Renal cortical epithelial cell (primary cell): ENCODE measurements at regions not wholly inside any gene's neighbourhood (a gene's known extent, or its start where the extent isn't known, plus 50 kb on each side); places are given as distances from the start of the nearest gene placed in this dataset.
A peak's percentile ranks its signal among the peaks of the same experiment; 100 is the strongest.

Source experiments
- DNase-seq: peaks from one replicate; pipeline ENCODE4 v3.0.0-alpha.2; 2011; ENCODE audit warnings: low read depth

- DNase-seq = peak; percentile 4
Measured at GRCh38 chr20:60242836-60243505, 284.7 kb downstream of the CDH26 start.

DNA sequence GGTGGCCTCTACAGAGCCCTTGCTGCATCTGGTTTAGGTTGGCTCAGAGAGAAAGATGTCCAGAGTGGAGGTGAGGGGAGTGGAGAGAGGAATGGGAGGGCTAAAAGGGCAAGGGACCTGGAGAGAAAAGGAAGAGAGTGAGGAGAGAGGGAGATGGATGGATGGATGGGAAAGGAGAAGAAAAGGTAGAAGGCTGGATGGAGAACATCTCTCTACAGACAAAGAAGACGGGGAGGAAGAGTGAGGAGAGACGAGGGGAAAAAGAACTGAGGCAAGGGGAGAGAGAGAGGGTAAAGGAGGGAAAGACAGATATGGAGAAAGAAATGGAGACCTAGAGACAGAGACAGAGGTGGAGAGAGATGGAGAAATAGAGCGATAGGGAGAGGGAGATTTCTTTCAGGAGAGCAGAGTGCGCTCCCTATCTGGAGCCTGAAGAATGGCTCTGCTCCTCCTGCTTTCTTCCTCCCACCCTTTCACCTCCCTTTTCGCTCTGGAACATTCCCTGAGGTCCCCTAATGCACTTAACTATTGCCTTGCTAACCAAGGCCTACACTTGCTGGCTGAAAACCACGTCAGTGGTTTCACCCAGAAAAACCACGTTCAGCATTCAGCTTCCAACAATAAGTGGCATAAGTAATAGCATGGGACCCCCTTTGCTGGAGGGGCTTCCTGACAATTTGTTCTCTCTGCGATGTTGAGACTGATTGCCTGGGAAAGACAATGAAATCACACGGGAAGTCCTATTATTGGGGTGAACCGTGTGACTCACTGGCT lies 286.3 kb downstream of the CDH26 start:
- no peak for DNase-seq

GRCh38 chr20:60246751-60247150 lies 288.5 kb downstream of the CDH26 start:
- DNase-seq = no peak

DNA sequence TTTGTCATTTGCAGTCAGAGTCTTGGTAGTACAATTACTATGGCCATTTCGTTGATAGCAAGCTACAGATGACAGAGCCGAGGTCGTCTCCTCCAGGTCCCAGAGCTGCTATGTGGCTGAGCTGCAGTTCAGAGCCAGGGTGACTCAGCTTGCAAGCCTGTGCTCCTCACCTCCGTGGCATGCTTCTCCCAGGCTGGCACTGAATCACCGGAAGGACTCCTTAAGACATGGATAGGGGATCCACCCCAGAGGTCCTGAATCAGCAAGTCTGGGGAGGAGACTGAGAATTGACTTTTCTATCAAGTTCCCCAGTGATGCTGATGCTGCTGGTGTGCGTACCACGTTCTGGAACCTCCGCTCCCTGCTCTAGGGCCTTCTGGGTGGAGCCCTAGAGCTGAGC lies 291.2 kb downstream of the CDH26 start:
- peak; percentile 83 for DNase-seq

- DNase-seq = no peak
Measured at GRCh38 chr20:60250251-60250650, 292.0 kb downstream of the CDH26 start.

DNA sequence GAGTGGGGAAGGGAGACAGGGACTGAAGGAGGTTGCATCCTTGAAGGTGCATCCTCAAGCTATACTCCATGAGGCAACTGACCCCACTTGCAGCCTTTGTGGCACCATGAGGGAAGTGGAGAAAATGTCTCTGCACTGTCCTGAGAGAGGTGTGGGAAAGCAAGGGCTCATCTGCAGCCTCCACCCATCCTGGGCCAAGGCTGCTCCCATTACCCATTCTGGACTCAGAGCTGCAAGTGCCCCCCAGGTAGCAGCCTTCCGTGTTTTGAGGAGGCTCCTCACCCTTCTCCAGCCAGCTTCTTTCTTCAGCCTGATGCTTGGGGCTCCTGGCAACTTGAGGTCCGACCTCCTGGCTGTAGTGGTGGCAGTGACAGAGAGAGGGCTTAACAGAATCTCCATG lies 294.6 kb downstream of the CDH26 start:
- DNase-seq = no peak

DNA sequence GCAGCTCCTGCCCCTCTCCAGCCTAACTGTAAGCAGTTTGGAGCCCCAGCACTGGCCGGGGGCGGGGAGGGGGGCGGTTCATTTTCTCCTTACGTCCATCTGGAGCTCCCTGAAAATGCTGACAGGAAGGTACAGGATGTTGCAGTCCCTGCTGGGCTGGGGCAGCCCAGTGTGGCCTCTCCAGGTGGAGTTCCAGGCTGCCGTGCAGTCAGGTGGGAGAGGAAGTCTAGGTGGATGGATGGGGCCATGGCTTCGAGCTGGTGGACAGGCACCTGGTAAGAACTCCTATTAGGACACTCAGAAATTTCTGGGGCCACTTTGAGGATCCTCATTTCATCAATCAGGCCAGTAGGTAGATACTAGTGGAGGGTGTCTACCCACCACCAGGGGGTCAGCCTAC lies 295.2 kb downstream of the CDH26 start:
- DNase-seq = no peak

GRCh38 chr20:60254901-60255411 lies 296.7 kb downstream of the CDH26 start:
- DNase-seq = peak; percentile 43

DNA sequence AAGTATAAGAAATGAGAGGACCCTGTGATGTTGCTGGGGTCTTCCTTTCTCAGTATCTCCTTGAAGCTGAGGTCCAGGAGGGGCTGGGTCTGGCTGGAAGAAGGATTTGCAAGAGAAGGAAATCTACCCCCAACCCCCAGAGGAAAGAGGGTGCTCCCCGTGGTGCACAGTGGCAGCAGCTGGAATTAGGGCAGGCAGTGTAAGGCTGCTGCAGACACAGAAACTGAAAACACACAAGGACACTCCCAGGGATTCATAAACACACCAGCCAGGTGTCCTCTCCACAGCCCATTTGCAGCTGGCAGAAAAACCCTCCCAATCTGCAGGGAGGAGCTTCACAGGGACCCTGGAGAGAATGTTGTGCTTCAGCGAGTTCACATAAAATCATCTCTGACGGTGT lies 297.2 kb downstream of the CDH26 start:
- DNase-seq = no peak

DNA sequence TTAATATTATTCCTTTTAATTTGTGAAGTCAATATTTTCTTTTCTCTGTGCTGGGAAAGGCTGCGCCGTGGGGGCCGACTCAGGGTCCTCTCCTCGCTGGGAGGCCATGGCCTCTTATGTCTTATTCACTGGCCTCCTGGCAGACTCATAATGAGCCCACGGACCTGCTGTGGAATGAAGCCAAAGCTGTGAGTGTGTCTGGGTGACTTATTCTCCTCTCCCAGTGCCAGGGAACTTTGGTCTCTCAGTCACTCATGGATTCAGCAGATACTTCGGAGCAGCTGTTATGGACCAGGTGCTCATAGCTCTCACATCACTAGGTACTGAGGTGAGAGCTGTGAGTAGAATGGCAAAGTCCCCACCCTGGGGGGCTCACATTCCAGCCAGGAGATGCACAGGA lies 297.6 kb downstream of the CDH26 start:
- DNase-seq = peak; percentile 17

DNA sequence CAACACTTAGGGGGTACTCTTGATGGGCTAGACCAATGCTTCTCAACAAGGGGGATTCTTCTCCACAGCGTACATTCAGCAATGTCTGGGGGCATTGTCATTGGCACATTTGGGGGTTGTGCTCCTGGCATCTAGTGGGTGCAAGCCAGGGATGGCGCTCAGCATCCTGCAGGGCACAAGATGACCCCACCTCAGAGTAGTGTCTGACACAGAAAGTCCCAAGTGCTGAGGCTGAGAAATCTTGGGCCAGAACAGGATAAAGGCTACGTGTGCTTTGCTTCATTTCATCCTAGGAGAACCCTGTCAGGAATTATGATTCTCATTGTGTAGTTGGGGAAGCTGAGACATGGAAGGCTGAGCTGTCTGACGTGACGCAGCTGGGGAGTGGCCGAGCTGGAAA lies 298.6 kb downstream of the CDH26 start:
- no peak for DNase-seq

DNA sequence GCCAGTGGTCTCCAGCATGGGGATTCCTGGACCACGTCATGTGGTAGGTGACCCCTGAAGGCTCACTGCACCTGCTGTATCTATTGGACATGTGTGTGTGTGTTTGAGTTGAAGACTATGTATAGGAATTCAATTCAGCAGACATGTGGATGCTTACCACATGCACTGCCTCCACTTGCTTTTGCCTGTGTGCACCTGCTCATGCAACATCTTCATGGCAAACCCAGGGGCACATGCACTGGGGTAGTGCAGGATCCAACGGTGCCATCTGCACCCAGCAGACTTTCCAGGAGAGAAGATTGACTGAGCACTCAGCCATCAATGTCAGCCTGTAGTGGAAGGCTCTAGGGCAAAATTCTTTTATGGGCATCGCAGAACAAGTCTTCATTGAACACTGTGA lies 299.4 kb downstream of the CDH26 start:
- no peak for DNase-seq

DNA sequence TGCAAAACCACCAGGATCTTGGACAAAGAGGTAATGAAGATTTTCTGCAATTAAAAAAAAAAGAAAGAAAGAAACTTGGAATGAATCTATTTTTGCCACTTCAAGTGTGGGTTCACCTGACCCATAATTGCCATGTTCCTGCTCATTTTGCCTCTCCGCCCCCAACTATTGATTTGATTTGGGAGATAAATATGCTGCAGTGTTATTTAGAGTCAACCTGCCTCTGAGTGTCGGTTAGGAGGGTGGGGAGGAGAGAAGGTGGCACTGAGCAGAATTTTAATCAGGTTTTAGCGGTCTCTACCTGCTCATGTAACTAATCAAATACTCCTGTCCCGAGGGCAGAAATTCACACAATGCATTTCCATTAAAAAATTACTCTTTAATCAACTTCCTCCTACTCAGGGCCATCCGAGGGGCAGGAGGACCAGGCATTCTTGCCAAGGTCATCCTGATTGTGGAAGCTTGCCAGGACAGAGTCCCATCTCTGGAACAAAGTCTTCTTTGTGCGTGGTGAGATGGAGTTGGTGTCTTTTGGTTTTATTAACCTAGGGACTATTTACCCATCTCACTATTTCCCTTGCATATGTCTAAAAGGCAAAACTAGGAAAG lies 300.1 kb downstream of the CDH26 start:
- DNase-seq = no peak

- DNase-seq = no peak
Measured at GRCh38 chr20:60261333-60261732, 303.1 kb downstream of the CDH26 start.

- DNase-seq = no peak
Measured at GRCh38 chr20:60262967-60263603, 304.9 kb downstream of the CDH26 start.

GRCh38 chr20:60263725-60264709 lies 305.8 kb downstream of the CDH26 start:
- no peak for DNase-seq

DNA sequence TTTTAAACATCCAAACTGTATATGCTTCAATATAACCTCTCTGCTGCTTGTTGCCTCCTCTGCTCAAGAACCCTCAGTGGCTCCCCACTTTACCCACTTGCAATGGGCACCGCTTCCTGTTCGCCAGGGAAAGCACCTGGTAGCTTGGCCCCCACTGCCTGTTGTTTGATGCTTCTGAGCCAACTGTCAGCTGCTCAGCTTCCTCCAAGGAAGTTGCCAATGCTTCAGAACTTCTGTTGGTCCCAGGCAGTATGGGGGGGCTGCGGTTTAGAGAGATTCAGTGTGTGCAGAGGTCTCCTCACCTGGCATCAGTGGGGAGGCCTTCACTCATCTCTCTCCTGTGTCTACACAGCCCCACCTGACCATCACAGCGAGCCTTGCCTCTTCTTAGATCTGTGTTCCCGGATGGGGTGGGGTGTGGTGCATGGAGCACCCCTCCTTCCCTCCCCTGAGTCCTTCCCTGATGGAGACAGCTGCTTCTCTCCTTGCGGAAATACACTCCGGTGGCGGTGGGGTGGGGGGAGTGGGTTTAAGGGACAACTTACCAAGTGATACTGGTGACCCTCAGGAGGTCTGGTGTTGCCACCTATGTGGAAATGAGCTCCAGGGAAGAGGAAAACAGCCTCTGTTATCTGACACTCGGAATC lies 308.1 kb downstream of the CDH26 start:
- DNase-seq = no peak

DNA sequence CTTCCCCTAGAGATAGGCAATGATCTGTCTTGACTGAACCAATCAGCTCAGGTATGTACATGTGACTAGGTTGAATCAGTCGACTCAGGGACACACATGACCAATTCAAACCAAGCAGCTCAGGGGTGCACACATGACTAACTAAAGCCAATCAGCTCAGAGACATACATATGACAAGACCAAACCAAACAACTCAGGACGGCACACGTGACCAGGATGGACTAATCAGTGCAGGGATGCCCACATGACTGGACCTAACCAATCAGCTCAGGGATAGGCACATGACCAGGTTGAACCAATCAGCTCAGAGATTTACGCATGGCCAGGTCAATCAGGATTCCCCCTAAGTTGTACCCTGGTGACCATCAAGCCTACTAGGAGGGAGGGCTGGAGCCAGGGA lies 310.3 kb downstream of the CDH26 start:
- no peak for DNase-seq

GRCh38 chr20:60269573-60270162 lies 311.4 kb downstream of the CDH26 start:
- DNase-seq = no peak

DNA sequence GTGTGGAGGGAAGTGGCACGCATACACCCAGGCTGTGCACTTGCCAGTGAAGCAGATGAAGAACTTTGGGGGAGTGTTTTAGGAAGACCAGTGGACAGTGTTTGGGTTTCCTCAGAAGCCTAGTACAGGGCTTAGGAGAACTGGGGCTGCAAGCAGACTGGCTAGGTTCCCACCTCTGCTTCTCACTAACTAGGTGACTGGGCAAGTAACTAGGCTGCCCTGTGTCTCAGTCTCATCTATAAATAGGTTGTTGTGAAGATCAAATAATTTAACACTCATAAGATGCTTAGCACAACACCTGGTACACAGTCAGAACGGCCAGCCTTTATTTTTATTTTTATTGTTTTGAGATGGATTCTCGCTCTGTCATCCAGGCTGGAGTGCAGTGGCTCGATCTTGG lies 312.1 kb downstream of the CDH26 start:
- DNase-seq = no peak
